Subcutaneous abdominal adipose tissue (tissue), 5 donors: ENCODE measurements at regions not wholly inside any gene's neighbourhood (a gene's known extent, or its start where the extent isn't known, plus 50 kb on each side); places are given as distances from the start of the nearest gene placed in this dataset.

Source experiments
- H3K27ac ChIP-seq: one replicate; pipeline ENCODE4 v1.7.0; 2013; ENCODE audit warnings: low read depth, mild to moderate bottlenecking, inconsistent platforms, low read length, moderate library complexity
- H3K27me3 ChIP-seq, 5 donors: one replicate each; pipeline ENCODE4 v1.7.0; 2013; ENCODE audit warnings: low read length in 5 of 5, inconsistent platforms in 1 of 5; ENCODE audit not compliant: control insufficient read depth in 5 of 5, insufficient read depth in 4 of 5
- H3K36me3 ChIP-seq, 5 donors: one replicate each; pipeline ENCODE4 v1.7.0; 2013; ENCODE audit warnings: low read length in 5 of 5; ENCODE audit not compliant: control insufficient read depth in 5 of 5, insufficient read depth in 5 of 5
- H3K4me1 ChIP-seq, 5 donors: one replicate each; pipeline ENCODE4 v1.7.0; 2013; ENCODE audit warnings: low read length in 5 of 5, mild to moderate bottlenecking in 3 of 5, moderate library complexity in 1 of 5; ENCODE audit not compliant: control insufficient read depth in 5 of 5, insufficient read depth in 5 of 5
- H3K4me3 ChIP-seq, 5 donors: one replicate each; pipeline ENCODE4 v1.7.0; 2013; ENCODE audit warnings: low read length in 5 of 5, low read depth in 1 of 5
- H3K9ac ChIP-seq, 5 donors: one replicate each; pipeline ENCODE4 v1.7.0; 2013; ENCODE audit warnings: low read length in 5 of 5, mild to moderate bottlenecking in 4 of 5, moderate library complexity in 3 of 5
- H3K9me3 ChIP-seq, 5 donors: one replicate each; pipeline ENCODE4 v1.7.0; 2013; ENCODE audit warnings: low read length in 5 of 5; ENCODE audit not compliant: control insufficient read depth in 5 of 5
- donor health status: healthy.
- donor health status: healthy.
- donor health status: healthy.
- donor health status: healthy.
- donor health status: healthy.

DNA sequence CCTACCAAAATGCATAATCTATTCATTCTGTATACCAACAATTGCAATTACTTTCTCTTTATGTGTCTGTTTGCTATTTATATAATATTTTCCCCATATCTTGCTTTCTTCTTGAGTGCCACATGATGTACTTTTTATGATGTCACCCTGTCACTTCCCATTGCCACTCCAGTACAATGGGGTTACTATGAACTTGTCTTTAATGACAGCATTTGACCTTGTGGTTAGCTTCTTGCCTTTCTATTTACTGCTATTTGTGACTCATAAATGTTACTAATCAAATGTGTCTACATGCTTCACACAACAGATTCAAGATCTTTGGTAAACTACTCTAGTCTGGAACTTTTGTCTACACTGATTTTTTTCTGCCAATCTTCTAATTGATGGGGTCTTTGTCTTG is 486.3 kb downstream of the NR4A2 start:
- Histone ChIP-seq H3K9me3 (peaks cover 0 to 2% (median 0%) of the 10 kb centered on the region in 5 donors), H3K36me3 (no peaks in the 10 kb centered on the region), H3K27ac (no peak overlapping the region), H3K4me3 (no peak overlapping the region), H3K4me1 (peaks cover 0 to 16% (median 3%) of the 10 kb centered on the region in 5 donors), H3K27me3 (no peaks in the 10 kb centered on the region), H3K9ac (no peak overlapping the region)

DNA sequence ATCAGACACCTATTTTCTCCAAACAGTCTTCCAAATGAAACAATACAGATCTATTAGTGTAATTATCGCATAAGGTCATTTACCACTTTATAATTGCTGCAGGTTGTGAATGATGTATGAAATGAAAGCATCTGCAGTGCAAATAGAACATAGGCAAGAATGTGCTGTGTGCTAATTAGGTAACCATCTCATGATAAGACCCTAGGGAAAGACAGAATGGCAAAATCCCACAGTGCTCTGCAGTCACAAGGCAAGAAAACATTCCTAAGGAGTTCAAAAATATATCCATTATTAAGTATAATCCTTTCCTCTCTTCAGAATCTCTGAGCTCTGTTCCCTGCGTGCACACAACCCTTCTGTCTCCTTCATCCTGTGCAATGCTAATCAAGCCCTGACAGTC is 488.1 kb downstream of the NR4A2 start:
- no peak overlapping the region for H3K4me3 ChIP-seq
- peaks cover 0 to 2% (median 0%) of the 10 kb centered on the region in 5 donors for H3K9me3 ChIP-seq
- no peaks in the 10 kb centered on the region for H3K27me3 ChIP-seq
- H3K27ac ChIP-seq, result no peak overlapping the region
- no peaks in the 10 kb centered on the region for H3K36me3 ChIP-seq
- H3K9ac ChIP-seq, result no peak overlapping the region
- peaks cover 0 to 33% (median 5%) of the 10 kb centered on the region in 5 donors for H3K4me1 ChIP-seq

DNA sequence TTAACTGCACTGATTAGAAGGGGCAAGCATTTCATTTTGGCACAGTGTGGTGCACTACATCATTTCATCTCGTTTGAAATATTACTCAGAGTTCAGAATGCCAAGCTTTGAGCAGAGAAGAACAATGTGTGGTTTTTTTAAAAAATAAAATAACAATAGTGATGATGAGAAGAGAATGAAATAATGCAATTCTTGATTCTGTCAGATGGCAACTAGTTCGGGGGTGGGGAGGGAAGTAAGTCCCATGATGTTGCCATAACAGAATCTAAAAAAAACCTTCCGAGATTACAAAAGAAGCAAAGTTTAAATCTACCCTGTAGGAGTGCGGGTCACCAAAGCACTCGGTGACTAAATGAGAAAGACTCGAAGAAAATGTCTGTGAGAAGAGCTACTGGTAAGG is 490.4 kb downstream of the NR4A2 start:
- Histone ChIP-seq H3K27ac (no peak overlapping the region), H3K4me1 (peaks cover 0 to 33% (median 5%) of the 10 kb centered on the region in 5 donors), H3K4me3 (no peak overlapping the region)

GRCh38 chr2:155841442-155841841 is 491.1 kb downstream of the NR4A2 start:
- Histone ChIP-seq H3K36me3 (no peaks in the 10 kb centered on the region), H3K9ac (no peak overlapping the region), H3K9me3 (peaks cover 0 to 2% (median 0%) of the 10 kb centered on the region in 5 donors), H3K4me3 (no peak overlapping the region), H3K27ac (no peak overlapping the region), H3K27me3 (no peaks in the 10 kb centered on the region), H3K4me1 (peaks cover 0 to 33% (median 5%) of the 10 kb centered on the region in 5 donors)

More for the DNA sequence above, 490.4 kb downstream of the NR4A2 start:
- Histone ChIP-seq H3K36me3 (no peaks in the 10 kb centered on the region), H3K9ac (no peak overlapping the region), H3K27me3 (no peaks in the 10 kb centered on the region), H3K9me3 (peaks cover 0 to 2% (median 0%) of the 10 kb centered on the region in 5 donors)

- Histone ChIP-seq H3K9ac (peak overlapping the region in 1 of 5 donors; percentile 48), H3K4me3 (no peak overlapping the region), H3K36me3 (no peaks in the 10 kb centered on the region), H3K27me3 (no peaks in the 10 kb centered on the region), H3K4me1 (peaks cover 0 to 33% (median 5%) of the 10 kb centered on the region in 5 donors), H3K27ac (no peak overlapping the region), H3K9me3 (peaks cover 0 to 2% (median 0%) of the 10 kb centered on the region in 5 donors)
Observed at GRCh38 chr2:155840661-155841060, 491.9 kb downstream of the NR4A2 start.

- Histone ChIP-seq H3K9ac (peak overlapping the region in 1 of 5 donors; percentile 13), H3K27ac (no peak overlapping the region), H3K27me3 (no peaks in the 10 kb centered on the region), H3K4me3 (no peak overlapping the region), H3K9me3 (no peaks in the 10 kb centered on the region), H3K36me3 (no peaks in the 10 kb centered on the region), H3K4me1 (peaks cover 0 to 33% (median 5%) of the 10 kb centered on the region in 5 donors)
Observed at GRCh38 chr2:155839991-155840390, 492.5 kb downstream of the NR4A2 start.

DNA sequence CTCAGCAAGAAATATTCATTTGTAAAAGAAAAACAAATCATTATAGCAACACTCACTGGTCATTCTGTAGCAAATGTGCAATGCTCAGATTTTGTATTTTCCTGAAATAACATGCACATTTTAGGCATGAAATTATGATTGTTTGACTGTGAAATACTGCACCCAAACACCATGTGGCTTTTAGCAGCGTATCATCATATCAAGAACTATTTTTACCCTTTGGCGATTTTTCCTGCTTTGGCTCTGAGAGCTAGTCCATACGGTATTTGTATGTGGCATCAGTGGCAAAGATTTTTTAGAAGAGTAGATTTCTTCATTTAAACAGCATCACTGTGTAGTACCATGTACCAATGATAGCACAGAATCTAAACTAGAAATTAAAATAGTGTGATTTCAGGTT is 493.1 kb downstream of the NR4A2 start:
- Histone ChIP-seq H3K9ac (no peak overlapping the region), H3K27me3 (no peaks in the 10 kb centered on the region), H3K4me3 (no peak overlapping the region), H3K4me1 (peaks cover 0 to 28% (median 5%) of the 10 kb centered on the region in 5 donors), H3K27ac (no peak overlapping the region), H3K36me3 (no peaks in the 10 kb centered on the region), H3K9me3 (no peaks in the 10 kb centered on the region)

- Histone ChIP-seq H3K4me1 (peaks cover 0 to 18% (median 4%) of the 10 kb centered on the region in 5 donors), H3K36me3 (no peaks in the 10 kb centered on the region), H3K9ac (no peak overlapping the region), H3K9me3 (no peaks in the 10 kb centered on the region), H3K27ac (no peak overlapping the region), H3K27me3 (no peaks in the 10 kb centered on the region), H3K4me3 (no peak overlapping the region)
Observed at GRCh38 chr2:155836439-155836838, 496.1 kb downstream of the NR4A2 start.

- H3K27me3 ChIP-seq, result no peaks in the 10 kb centered on the region
- no peaks in the 10 kb centered on the region for H3K36me3 ChIP-seq
- no peaks in the 10 kb centered on the region for H3K4me1 ChIP-seq
- no peak overlapping the region for H3K4me3 ChIP-seq
- H3K27ac ChIP-seq, result no peak overlapping the region
- no peak overlapping the region for H3K9ac ChIP-seq
- H3K9me3 ChIP-seq, result no peaks in the 10 kb centered on the region
Observed at GRCh38 chr2:155830817-155831579, 501.5 kb downstream of the NR4A2 start.

GRCh38 chr2:155830351-155830750 is 502.2 kb downstream of the NR4A2 start:
- H3K4me1 ChIP-seq, result no peaks in the 10 kb centered on the region
- no peak overlapping the region for H3K27ac ChIP-seq
- no peaks in the 10 kb centered on the region for H3K36me3 ChIP-seq
- H3K9ac ChIP-seq, result no peak overlapping the region
- no peak overlapping the region for H3K4me3 ChIP-seq
- no peaks in the 10 kb centered on the region for H3K27me3 ChIP-seq
- no peaks in the 10 kb centered on the region for H3K9me3 ChIP-seq
